ENCODE measurements at regions not wholly inside any gene's neighbourhood (a gene's known extent, or its start where the extent isn't known, plus 50 kb on each side); places are given as distances from the start of the nearest gene placed in this dataset.
A peak's percentile ranks its signal among the peaks of the same experiment; 100 is the strongest.

GRCh38 chr9:97237951-97238889, 69.2 kb upstream of the CCDC180 start (continued):
- TF ChIP-seq LRRFIP1 (CRISPR knock-in tag; conservative IDR thresholded peaks at IDR 0.05) (no peak), ZNF441 (CRISPR knock-in tag; IDR thresholded peaks at IDR 0.05; ENCODE audit: borderline replicate concordance) (0 out of 2 replicates have a peak, but pooled peaks have one; percentile 22), ARID5B (CRISPR knock-in tag; IDR thresholded peaks at IDR 0.05) (no peak; the same call in 1 of the 2 replicates), ZNF510 (CRISPR knock-in tag; IDR thresholded peaks at IDR 0.05; ENCODE audit: low read depth) (no peak; the same call in 1 of the 2 replicates), BCL3 (CRISPR knock-in tag; IDR thresholded peaks at IDR 0.05) (peak; percentile 72; the same call in 1 of the 2 replicates), ZKSCAN8 (CRISPR knock-in tag; IDR thresholded peaks at IDR 0.05; ENCODE audit: borderline replicate concordance) (no peak), ZFX (CRISPR knock-in tag; IDR thresholded peaks at IDR 0.05; ENCODE audit: low read depth) (peak; percentile 67; the same call in 1 of the 2 replicates), ZNF235 (CRISPR knock-in tag; IDR thresholded peaks at IDR 0.05; ENCODE audit: borderline replicate concordance) (no peak), SMC3 (IDR thresholded peaks at IDR 0.05; ENCODE audit: low read length) (no peak), ZSCAN9 (CRISPR knock-in tag; IDR thresholded peaks at IDR 0.05; ENCODE audit: borderline replicate concordance) (no peak), ZNF788 (CRISPR knock-in tag; IDR thresholded peaks at IDR 0.05; ENCODE audit: borderline replicate concordance) (peak; percentile 26; the same call in 1 of the 2 replicates), TCF7 (IDR thresholded peaks at IDR 0.05; ENCODE audit: low read depth) (no peak), ZNF577 (CRISPR knock-in tag; IDR thresholded peaks at IDR 0.05; ENCODE audit: borderline replicate concordance, low read depth) (no peak), ZNF569 (CRISPR knock-in tag; IDR thresholded peaks at IDR 0.05; ENCODE audit: borderline replicate concordance) (no peak)
- TF ChIP-seq, protein P1, sequence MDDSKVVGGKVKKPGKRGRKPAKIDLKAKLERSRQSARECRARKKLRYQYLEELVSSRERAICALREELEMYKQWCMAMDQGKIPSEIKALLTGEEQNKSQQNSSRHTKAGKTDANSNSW (CRISPR knock-in tag; IDR thresholded peaks at IDR 0.05; ENCODE audit: borderline replicate concordance), result no peak
- TF ChIP-seq, protein P2, sequence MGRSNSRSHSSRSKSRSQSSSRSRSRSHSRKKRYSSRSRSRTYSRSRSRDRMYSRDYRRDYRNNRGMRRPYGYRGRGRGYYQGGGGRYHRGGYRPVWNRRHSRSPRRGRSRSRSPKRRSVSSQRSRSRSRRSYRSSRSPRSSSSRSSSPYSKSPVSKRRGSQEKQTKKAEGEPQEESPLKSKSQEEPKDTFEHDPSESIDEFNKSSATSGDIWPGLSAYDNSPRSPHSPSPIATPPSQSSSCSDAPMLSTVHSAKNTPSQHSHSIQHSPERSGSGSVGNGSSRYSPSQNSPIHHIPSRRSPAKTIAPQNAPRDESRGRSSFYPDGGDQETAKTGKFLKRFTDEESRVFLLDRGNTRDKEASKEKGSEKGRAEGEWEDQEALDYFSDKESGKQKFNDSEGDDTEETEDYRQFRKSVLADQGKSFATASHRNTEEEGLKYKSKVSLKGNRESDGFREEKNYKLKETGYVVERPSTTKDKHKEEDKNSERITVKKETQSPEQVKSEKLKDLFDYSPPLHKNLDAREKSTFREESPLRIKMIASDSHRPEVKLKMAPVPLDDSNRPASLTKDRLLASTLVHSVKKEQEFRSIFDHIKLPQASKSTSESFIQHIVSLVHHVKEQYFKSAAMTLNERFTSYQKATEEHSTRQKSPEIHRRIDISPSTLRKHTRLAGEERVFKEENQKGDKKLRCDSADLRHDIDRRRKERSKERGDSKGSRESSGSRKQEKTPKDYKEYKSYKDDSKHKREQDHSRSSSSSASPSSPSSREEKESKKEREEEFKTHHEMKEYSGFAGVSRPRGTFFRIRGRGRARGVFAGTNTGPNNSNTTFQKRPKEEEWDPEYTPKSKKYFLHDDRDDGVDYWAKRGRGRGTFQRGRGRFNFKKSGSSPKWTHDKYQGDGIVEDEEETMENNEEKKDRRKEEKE (IDR thresholded peaks at IDR 0.05), result no peak
